HG02884 (cell line): ENCODE measurements at regions not wholly inside any gene's neighbourhood (a gene's known extent, or its start where the extent isn't known, plus 50 kb on each side); places are given as distances from the start of the nearest gene placed in this dataset.

Experiments
- ATAC-seq: cut with Tn5 transposase; IDR thresholded peaks from one replicate; pipeline ENCODE4 v1.9.1; 2021; ENCODE audit warnings: mild to moderate bottlenecking, moderate library complexity; ENCODE audit not compliant: unreplicated experiment

GRCh38 chr4:156596706-156597329 is 374.8 kb downstream of the PDGFC start:
- no peak for ATAC-seq

DNA sequence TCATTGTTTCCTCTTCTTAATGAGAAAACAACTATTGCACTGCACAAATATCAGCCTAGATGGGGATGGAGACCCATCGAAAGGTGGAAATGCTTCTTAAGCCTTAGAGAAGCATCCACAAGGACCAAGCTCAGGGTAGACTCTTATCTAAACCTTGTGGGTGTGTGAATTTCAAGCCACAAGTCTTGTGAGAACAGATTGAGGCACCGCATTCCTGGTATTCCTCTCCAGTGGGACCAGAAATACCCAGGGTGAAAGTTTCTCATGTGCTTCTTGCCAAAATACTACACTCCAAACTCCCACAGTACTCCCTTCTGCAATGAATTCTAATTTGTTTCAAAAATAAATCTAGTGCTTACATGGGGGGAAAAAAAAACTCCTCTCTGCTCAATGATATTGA is 375.6 kb downstream of the PDGFC start:
- ATAC-seq = no peak

- no peak for ATAC-seq
These were observed 376.6 kb downstream of the PDGFC start for GRCh38 chr4:156595041-156595440.

- ATAC-seq = no peak
These were observed 377.0 kb downstream of the PDGFC start for GRCh38 chr4:156594624-156595023.

DNA sequence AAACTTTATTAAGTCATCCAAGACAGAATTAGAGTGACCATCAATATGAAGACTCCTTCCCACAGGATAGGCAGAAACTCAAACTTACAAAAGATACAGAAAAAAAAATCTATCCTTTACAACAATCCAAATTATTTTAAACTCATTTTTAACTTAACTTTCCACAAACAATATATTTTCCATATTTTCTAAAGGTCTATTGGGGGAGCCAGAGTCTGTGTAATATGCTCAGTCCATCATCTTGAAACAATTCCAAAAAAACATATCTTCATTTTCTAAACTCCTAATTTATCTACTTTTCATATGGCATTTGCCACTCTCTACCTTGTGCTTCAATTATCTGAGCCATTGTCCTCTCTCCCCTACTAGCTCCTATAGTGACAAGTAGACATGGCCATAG is 378.1 kb downstream of the PDGFC start:
- no peak for ATAC-seq

DNA sequence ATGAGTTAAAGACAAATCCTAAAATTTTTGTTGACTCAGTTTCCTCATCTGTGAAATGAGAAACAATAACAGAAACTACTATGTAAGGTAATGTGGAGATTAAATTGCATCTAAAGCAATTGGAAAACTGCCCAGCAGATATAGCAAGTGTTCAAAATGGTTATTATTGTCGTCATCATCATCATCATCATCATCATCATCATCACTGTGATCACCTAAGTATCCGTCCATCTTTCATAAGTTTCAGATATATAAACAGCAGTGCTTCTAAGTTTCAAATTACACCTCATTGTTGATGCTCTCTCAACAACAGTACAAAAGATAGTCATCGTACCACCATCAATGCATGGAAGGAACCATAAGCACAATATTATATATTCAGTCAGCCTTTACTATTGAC is 379.9 kb downstream of the PDGFC start:
- ATAC-seq = no peak

DNA sequence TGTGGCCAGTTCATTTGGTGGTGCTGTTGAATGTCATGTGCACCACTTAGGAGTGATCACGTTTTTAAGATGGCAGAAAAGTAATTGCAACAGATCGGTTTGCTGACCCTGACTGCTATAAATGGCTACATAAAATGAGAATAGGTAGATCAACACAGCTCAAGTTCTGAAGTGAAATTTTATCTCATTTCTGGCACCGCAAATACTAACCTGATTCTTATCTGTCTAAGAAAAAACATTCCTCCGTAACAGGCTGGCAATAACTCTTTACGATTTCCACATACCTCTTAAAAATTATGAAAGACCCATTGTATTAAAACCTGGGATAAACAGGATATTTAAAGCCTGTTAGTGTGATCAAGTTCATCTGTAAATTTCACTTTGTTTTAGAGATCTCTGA is 387.5 kb downstream of the PDGFC start:
- no peak for ATAC-seq

DNA sequence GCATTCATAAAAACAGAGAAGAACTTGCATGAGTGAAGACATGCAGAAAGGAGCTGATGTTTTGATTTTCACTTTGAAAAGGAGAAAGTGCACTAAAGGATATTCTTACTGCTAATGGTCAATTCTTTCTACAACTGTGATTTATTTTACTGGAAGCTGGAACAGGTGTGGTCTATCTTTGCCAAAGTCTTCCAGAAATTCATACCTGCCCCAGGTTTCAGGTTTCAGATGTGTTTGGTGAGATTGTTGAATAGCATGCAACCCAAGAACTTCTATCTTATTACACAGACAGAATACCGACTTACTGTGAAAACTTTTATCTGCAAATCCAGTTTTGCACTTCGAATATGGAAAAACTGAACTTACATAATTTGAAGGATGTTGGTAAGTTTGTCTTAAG is 388.3 kb downstream of the PDGFC start:
- no peak for ATAC-seq

- no peak for ATAC-seq
These were observed 390.1 kb downstream of the PDGFC start for GRCh38 chr4:156581282-156582063.

- ATAC-seq = no peak
These were observed 392.9 kb downstream of the PDGFC start for GRCh38 chr4:156578713-156579112.

DNA sequence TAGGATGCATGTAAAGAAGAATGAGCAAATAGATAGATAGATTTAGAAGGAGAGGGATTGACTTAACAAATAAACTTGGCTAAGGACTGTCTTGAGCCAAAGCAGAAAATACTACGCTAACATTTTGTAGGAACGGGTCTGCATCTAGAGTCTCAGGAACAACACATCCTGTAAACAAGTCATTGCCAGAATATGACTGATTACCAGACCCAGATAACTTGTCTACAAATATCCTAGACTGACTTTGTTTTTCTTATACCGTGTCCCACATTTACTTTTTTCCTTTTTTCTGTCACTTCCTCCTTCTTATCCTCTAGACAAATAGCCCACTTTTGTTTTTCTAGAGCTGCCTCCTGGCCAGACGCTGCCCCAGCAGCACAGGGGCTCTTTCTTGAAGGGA is 393.6 kb downstream of the PDGFC start:
- no peak for ATAC-seq

DNA sequence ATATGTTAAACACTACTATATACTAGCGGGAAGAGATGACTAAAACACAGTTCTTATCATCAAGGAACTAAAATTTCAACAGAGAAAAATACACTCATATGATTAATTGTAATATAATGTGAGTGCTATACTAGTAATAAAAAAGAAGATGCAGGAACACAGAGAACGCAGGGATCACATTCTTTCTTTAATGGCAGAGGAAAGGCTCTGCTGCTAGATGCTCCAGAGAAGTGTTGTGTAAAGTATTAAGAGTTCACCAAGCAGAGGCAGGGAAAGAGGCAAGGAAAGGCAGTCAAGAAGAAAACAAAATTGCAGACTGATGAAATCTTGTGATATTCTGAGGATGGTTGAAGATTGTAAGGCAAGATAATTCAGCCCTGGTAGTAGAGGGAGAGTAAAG is 394.7 kb downstream of the PDGFC start:
- no peak for ATAC-seq

- no peak for ATAC-seq
These were observed 396.0 kb downstream of the PDGFC start for GRCh38 chr4:156575430-156576073.

- ATAC-seq = no peak
These were observed 400.5 kb downstream of the PDGFC start for GRCh38 chr4:156571146-156571545.

- ATAC-seq = no peak
These were observed 402.1 kb downstream of the PDGFC start for GRCh38 chr4:156569535-156569934.

GRCh38 chr4:156568484-156568883 is 403.1 kb downstream of the PDGFC start:
- ATAC-seq = no peak

DNA sequence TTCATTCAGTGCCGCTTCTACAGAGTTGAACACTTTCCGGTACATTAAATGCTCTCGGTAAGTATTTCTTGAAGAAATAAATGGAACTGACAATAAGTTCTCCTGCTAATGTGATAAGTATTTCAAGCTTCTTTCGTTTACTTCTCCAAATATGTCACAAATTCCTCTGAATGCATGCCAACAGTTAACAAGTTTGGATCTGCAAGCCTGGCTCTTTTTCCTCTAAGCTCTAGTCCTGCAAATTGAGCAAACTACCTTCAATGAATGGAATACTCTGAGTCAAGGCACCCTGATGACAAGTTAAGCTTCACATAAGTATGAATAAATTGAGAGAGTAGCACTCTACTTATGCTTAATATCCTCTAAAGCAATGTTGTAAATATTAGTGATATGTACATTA is 403.6 kb downstream of the PDGFC start:
- ATAC-seq = no peak

GRCh38 chr4:156560701-156561100 is 410.9 kb downstream of the PDGFC start:
- ATAC-seq = no peak

DNA sequence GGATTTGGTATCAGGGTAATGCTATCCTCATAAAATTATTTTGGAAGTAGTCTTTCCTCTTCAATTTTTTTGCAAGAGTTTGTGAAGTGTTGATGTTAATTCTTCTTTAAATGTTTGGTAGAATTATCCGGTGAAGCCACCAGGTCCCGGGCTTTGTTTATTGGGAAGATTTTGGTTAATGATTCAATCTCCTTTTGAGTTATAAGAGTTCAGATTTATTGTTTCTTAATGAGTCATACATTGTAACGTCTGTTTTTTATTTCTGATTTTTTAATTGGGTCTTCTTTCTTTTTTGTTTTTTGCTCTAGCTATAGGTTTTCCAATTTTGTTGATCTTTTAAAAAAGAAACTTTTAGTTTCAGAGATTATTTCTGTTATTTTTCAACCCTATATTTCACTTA is 412.3 kb downstream of the PDGFC start:
- no peak for ATAC-seq

DNA sequence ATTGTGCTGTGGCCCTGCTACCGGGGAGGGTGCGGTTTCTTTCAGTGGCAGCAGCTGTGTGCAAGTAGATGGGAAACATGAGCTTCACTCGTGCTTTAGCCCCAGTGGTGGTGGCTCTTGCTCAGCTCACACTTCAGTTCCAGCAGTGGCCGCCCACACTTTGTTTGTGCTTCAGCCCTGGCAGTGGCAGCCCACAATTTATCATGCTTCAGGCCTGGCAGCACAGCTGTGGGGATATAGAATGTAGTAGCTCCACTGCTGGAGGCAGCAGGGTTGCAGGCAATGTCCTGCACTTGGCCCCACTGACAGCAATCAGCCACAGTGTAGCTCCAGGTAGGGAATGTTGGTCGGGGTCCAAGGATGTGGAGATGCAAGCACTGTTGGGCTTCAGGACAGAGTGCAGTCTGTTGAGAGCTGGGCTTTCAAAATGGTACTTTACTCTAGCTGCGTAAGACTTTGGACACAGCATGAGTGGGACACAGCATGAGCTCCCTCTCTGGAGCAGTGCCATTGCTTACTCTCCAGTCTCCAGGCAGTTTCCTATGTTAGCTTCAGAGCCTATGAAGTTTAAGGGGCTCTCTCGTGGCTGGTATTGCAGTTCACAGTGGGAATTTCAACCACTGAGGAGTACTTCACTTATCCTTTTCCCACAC is 413.1 kb downstream of the PDGFC start:
- no peak for ATAC-seq

GRCh38 chr4:156557920-156558319 is 413.7 kb downstream of the PDGFC start:
- no peak for ATAC-seq

DNA sequence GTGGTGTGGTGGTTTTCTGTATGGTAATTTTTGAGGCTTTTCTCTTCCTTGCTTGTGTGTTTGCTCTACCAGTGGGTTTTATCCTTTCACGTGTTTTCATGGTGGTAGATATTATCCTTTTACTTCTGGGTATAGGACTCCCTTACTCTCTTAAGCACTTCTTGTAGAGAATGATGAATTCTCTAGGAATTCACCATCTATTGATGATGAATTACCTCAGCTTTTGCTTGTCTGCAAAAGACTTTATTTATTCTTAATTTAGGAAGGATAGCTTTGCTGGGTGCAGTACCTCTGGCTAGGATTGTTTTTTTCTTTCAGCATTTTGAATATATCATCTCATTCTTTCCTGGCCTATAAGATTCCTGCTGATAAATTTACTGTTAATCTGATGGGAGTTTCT is 415.3 kb downstream of the PDGFC start:
- no peak for ATAC-seq
